Endothelial cell of umbilical vein (primary cell): ENCODE measurements at regions not wholly inside any gene's neighbourhood (a gene's known extent, or its start where the extent isn't known, plus 50 kb on each side); places are given as distances from the start of the nearest gene placed in this dataset.

Source experiments
- BruUV-seq: library from RNA; stranded (reverse); fragments of 400-500 nt; replicated peaks from 2 replicates; lab custom pipeline; 2021; lab: Mats Ljungman, UMichigan
- CTCF ChIA-PET: fragments of 300-600, 350-600 bp; sonication (Branson Sonifier 250); formaldehyde crosslinking; loops from one replicate; lab custom pipeline; 2021; ENCODE audit warnings: antibody characterized with exemption, inconsistent platforms; lab: Charles Lee
- POLR2A ChIA-PET: fragments of 300-600, 350-600 bp; sonication (Branson Sonifier 250); formaldehyde crosslinking; loops from one replicate; lab custom pipeline; 2021; ENCODE audit warnings: antibody characterized with exemption, inconsistent platforms; lab: Charles Lee
- DNase-seq: peaks from one replicate; pipeline ENCODE4 v3.0.0-alpha.2; 2011; ENCODE audit warnings: low read depth, low spot score
- FAIRE-seq: peaks from 2 replicates; lab custom pipeline; 2011; peaks lifted over from hg19 to GRCh38; lab: Jason Lieb, UNC
- H2AFZ ChIP-seq: 2 replicates; pipeline ENCODE4 v1.6.0; 2012; ENCODE audit warnings: low read depth, low read length, control low read depth, inconsistent platforms
- H3K27ac ChIP-seq: 2 replicates; pipeline ENCODE4 v1.5.1; 2011; ENCODE audit warnings: low read depth, mild to moderate bottlenecking, control low read depth, low read length, moderate library complexity; ENCODE audit not compliant: insufficient read depth
- H3K27me3 ChIP-seq, 2 experiments: 2 replicates each; pipeline versions ENCODE4 v1.6.0 to v1.6.1; 2011; ENCODE audit warnings: low read length in 2 of 2, mixed read lengths in 1 of 2; ENCODE audit not compliant: control insufficient read depth in 2 of 2, insufficient read depth in 2 of 2
- H3K36me3 ChIP-seq, 2 experiments: 2 replicates in 1 of 2; 3 replicates in 1 of 2; pipeline ENCODE4 v1.5.1; 2011; ENCODE audit warnings: low read length in 2 of 2, mild to moderate bottlenecking in 1 of 2, moderate library complexity in 1 of 2; ENCODE audit not compliant: control insufficient read depth in 2 of 2, insufficient read depth in 2 of 2; ENCODE audit errors: extremely low read depth in 1 of 2
- H3K4me1 ChIP-seq: 3 replicates; pipeline ENCODE4 v1.5.1; 2011; ENCODE audit warnings: mild to moderate bottlenecking, low read length; ENCODE audit not compliant: control insufficient read depth, insufficient read depth; ENCODE audit errors: extremely low read depth
- H3K4me2 ChIP-seq: 2 replicates; pipeline ENCODE4 v1.6.1; 2011; ENCODE audit warnings: low read length, control low read depth, mixed read lengths; ENCODE audit not compliant: insufficient read depth
- H3K4me3 ChIP-seq, 3 experiments: fragments of 200-600 bp in 1 of 3; sonication (generic), shearing (Covaris generic) in 1 of 3; replicated peaks in 1 of 3; 2 replicates each; pipeline ENCODE4 v1.5.1; 2011 to 2016; ENCODE audit warnings: control low read depth in 3 of 3, low read length in 3 of 3, mild to moderate bottlenecking in 2 of 3, inconsistent platforms in 1 of 3, low read depth in 1 of 3, moderate library complexity in 1 of 3; ENCODE audit not compliant: insufficient read depth in 1 of 3
- H3K79me2 ChIP-seq: 2 replicates; pipeline ENCODE4 v1.6.0; 2012; ENCODE audit warnings: low read length, inconsistent platforms; ENCODE audit not compliant: control insufficient read depth, insufficient read depth
- H3K9ac ChIP-seq: replicated peaks from 2 replicates; pipeline ENCODE3; 2011; ENCODE audit warnings: low read length, control low read depth; ENCODE audit not compliant: insufficient read depth; ENCODE audit errors: extremely low read depth
- H3K9me1 ChIP-seq: replicated peaks from 3 replicates; pipeline ENCODE4 v1.6.0; 2011; ENCODE audit warnings: mild to moderate bottlenecking, low read length; ENCODE audit not compliant: control insufficient read depth, insufficient read depth; ENCODE audit errors: extremely low read depth
- H3K9me3 ChIP-seq: replicated peaks from 2 replicates; pipeline ENCODE4 v1.5.1; 2012; ENCODE audit warnings: low read length, inconsistent platforms; ENCODE audit not compliant: control insufficient read depth, insufficient read depth
- H4K20me1 ChIP-seq: replicated peaks from 2 replicates; pipeline ENCODE3; 2011; ENCODE audit warnings: mild to moderate bottlenecking, low read length; ENCODE audit not compliant: control insufficient read depth, insufficient read depth; ENCODE audit errors: extremely low read depth
- EZH2 ChIP-seq: IDR thresholded peaks from 2 replicates; pipeline ENCODE4 v1.6.1; 2012; ENCODE audit warnings: borderline replicate concordance, low read depth, mild to moderate bottlenecking, moderate library complexity, low read length, inconsistent platforms; ENCODE audit not compliant: severe bottlenecking
- FOS ChIP-seq: IDR thresholded peaks from 2 replicates; pipeline ENCODE4 v1.6.1; 2011; ENCODE audit warnings: mild to moderate bottlenecking, low read length, moderate library complexity, borderline replicate concordance; ENCODE audit not compliant: insufficient read depth
- GATA2 ChIP-seq: IDR thresholded peaks from 2 replicates; pipeline ENCODE4 v1.7.0; 2011; ENCODE audit warnings: low read depth, mild to moderate bottlenecking, moderate library complexity, mixed read lengths, low read length; ENCODE audit not compliant: insufficient read length, insufficient read depth
- JUN ChIP-seq: IDR thresholded peaks from 2 replicates; pipeline ENCODE4 v1.6.1; 2011; ENCODE audit warnings: borderline replicate concordance, low read depth; ENCODE audit not compliant: insufficient read length, insufficient read depth
- MAX ChIP-seq: IDR thresholded peaks from 2 replicates; pipeline ENCODE4 v1.6.1; 2011; ENCODE audit not compliant: insufficient read depth, insufficient read length
- MYC ChIP-seq: IDR thresholded peaks from one replicate; pipeline ENCODE4 v1.6.1; 2011; ENCODE audit warnings: mild to moderate bottlenecking, low read depth, low read length
- POLR2A ChIP-seq: IDR thresholded peaks from 2 replicates; pipeline ENCODE4 v1.6.1; 2012; ENCODE audit warnings: low read depth, mild to moderate bottlenecking, control low read depth, low read length
- POLR2AphosphoS5 ChIP-seq: IDR thresholded peaks from 2 replicates; pipeline ENCODE4 v1.6.1; 2012; ENCODE audit warnings: low read depth, mild to moderate bottlenecking, control low read depth, low read length, moderate library complexity; ENCODE audit not compliant: insufficient read depth
- dilution Hi-C: fragments of 300-500 bp; cut with MboI; formaldehyde crosslinking; loops from one replicate; pipeline ENCODE4 v1.15.0; 2019; ENCODE audit warnings: low sequenced_read_pairs; ENCODE audit not compliant: extremely low pct_ligation_motif_present
- intact Hi-C: fragments of 100-400 bp; cut with micrococcal nuclease; formaldehyde crosslinking; loops from one replicate; pipeline ENCODE4 v1.10.0; 2022
- TF ChIP-seq, protein P1 (sequence below), 2 donors: IDR thresholded peaks; 1 replicate in 1 of 2; 2 replicates in 1 of 2; pipeline ENCODE4 v1.5.1; 2011; ENCODE audit warnings: low read length in 2 of 2, mild to moderate bottlenecking in 2 of 2, moderate library complexity in 2 of 2, control low read depth in 1 of 2, inconsistent platforms in 1 of 2, low read depth in 1 of 2; ENCODE audit not compliant: insufficient read depth in 1 of 2; ENCODE audit errors: extremely low read depth in 1 of 2

GRCh38 chr3:41033956-41034519 is 165.3 kb upstream of the CTNNB1 start:
- no TSS peak for BruUV-seq
- Histone ChIP-seq H3K4me2 (no peak overlapping the region), H3K27ac (no peak overlapping the region), H2AFZ (no peak overlapping the region), H3K9me1 (no peaks in the 10 kb centered on the region), H3K79me2 (no peaks in the 10 kb centered on the region), H3K4me1 (no peaks in the 10 kb centered on the region), H3K4me3 (no peak overlapping the region), H3K27me3 (peaks cover 0 to 5% of the 10 kb centered on the region in 2 experiments), H3K9me3 (no peaks in the 10 kb centered on the region), H4K20me1 (no peaks in the 10 kb centered on the region), H3K36me3 (no peaks in the 10 kb centered on the region), H3K9ac (no peak overlapping the region)
- FAIRE-seq (no peak), DNase-seq (no peak)
- CTCF ChIA-PET, result interaction anchor here (0.6 kb wide), 1 partner anchor 123 kb away, joined by 3 read pairs; no protein-coding TSS in a partner anchor
- TF ChIP-seq MYC (no peak), POLR2AphosphoS5 (no peak), MAX (no peak), POLR2A (no peak), JUN (no peak), FOS (no peak), GATA2 (no peak), EZH2 (no peak)
- TF ChIP-seq, protein P1, sequence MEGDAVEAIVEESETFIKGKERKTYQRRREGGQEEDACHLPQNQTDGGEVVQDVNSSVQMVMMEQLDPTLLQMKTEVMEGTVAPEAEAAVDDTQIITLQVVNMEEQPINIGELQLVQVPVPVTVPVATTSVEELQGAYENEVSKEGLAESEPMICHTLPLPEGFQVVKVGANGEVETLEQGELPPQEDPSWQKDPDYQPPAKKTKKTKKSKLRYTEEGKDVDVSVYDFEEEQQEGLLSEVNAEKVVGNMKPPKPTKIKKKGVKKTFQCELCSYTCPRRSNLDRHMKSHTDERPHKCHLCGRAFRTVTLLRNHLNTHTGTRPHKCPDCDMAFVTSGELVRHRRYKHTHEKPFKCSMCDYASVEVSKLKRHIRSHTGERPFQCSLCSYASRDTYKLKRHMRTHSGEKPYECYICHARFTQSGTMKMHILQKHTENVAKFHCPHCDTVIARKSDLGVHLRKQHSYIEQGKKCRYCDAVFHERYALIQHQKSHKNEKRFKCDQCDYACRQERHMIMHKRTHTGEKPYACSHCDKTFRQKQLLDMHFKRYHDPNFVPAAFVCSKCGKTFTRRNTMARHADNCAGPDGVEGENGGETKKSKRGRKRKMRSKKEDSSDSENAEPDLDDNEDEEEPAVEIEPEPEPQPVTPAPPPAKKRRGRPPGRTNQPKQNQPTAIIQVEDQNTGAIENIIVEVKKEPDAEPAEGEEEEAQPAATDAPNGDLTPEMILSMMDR (IDR thresholded peaks at IDR 0.05; ENCODE audit: extremely low read depth in 1 of 2, insufficient read depth in 1 of 2, low read depth in 1 of 2, low read length in 2 of 2), result no peak
- intact Hi-C loops, result no loop called here
- POLR2A ChIA-PET, result no interaction called here
- dilution Hi-C loops, result no loop called here
